ENCODE measurements at regions not wholly inside any gene's neighbourhood (a gene's known extent, or its start where the extent isn't known, plus 50 kb on each side); places are given as distances from the start of the nearest gene placed in this dataset.
"Not testable (repeated sequence)": the region's sequence is repeated elsewhere in the genome, so short reads cannot be mapped to it uniquely, and the experiment has no call there.

DNA sequence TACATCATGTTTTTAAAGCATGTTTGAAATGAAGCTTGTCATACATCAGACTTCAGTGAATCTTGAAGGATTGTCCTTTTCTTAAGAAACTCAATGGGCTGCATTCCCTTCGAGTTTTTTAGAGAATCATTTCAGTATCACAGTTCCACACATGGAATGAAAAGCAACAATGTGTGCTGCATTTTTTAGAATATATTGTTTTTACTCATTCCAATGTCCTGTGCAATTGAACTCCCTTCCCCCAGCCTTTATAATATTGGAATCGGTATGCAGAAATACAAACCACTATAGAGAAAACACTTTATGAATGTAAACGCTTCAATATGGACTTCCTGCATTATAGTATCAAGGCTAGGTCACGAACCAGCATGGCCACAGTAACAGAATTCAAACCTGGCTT, 634.4 kb downstream of the GATA3 start:
- no peaks in the 10 kb centered on the region for H3K36me3 ChIP-seq
- no peaks in the 10 kb centered on the region for H3K9me3 ChIP-seq
- H3K27me3 ChIP-seq (ENCODE audit: low read depth) = no peaks in the 10 kb centered on the region
- TF ChIP-seq, protein P1, sequence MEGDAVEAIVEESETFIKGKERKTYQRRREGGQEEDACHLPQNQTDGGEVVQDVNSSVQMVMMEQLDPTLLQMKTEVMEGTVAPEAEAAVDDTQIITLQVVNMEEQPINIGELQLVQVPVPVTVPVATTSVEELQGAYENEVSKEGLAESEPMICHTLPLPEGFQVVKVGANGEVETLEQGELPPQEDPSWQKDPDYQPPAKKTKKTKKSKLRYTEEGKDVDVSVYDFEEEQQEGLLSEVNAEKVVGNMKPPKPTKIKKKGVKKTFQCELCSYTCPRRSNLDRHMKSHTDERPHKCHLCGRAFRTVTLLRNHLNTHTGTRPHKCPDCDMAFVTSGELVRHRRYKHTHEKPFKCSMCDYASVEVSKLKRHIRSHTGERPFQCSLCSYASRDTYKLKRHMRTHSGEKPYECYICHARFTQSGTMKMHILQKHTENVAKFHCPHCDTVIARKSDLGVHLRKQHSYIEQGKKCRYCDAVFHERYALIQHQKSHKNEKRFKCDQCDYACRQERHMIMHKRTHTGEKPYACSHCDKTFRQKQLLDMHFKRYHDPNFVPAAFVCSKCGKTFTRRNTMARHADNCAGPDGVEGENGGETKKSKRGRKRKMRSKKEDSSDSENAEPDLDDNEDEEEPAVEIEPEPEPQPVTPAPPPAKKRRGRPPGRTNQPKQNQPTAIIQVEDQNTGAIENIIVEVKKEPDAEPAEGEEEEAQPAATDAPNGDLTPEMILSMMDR (IDR thresholded peaks at IDR 0.05) = no peak
- H3K27ac ChIP-seq = no peak overlapping the region
- no peaks in the 10 kb centered on the region for H3K4me1 ChIP-seq
- DNase-seq (no peak), ATAC-seq (no peak)
- intact Hi-C loops (cut with DNase I) = no loop called here
- no peak overlapping the region for H3K4me3 ChIP-seq

DNA sequence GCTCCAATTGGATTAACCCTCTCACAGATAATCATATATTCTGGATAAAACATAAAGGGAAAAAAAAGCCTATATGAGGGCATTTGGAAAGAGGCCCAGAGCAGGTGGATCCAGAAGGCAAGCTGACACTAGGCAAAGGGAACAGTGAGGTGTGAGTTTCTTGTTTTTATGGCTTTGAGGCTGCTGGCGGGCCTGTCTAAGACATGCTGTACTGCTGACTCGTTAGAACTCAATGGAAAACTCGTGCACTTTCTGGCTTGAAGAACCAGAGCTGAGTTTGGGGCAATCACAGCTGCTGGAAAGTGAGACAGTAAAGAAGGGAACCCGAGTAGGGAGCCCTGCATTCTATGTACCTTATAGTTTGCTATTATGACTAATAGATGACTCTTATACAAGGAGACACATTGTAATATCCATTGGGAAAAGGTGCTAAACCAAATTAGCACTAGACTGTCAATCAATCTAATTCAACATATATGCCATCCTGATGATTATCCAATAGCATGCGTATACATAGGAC, 637.1 kb downstream of the GATA3 start:
- ATAC-seq = no peak
- H3K9me3 ChIP-seq = no peaks in the 10 kb centered on the region
- intact Hi-C loops (cut with DNase I) = no loop called here

DNA sequence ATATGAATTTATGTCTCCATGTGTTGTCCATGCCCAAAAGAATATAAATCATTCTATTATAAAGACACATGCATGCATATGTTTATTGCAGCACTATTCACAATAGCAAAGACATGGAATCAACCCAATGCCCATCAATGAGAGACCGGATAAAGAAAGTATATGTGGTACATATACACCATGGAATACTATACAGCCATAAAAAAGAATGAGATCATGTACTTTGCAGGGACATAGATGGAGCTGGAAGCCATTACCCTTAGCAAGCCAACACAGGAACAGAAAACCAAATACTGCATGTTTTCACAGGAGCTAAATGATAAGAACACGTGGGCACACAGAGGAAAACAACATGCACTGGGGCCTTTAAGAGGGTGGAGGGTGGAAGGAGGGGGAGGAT, 639.1 kb downstream of the GATA3 start:
- H3K4me3 ChIP-seq; H3K27ac ChIP-seq; H3K36me3 ChIP-seq; H3K9me3 ChIP-seq; H3K4me1 ChIP-seq; H3K27me3 ChIP-seq (ENCODE audit: low read depth); DNase-seq; intact Hi-C loops (cut with DNase I); ATAC-seq: not testable (repeated sequence)

More for the DNA sequence above, 637.1 kb downstream of the GATA3 start:
- H3K27ac ChIP-seq = no peak overlapping the region
- no peaks in the 10 kb centered on the region for H3K36me3 ChIP-seq
- H3K4me1 ChIP-seq = no peaks in the 10 kb centered on the region
- TF ChIP-seq, protein P1 (IDR thresholded peaks at IDR 0.05) = no peak
- no peak overlapping the region for H3K4me3 ChIP-seq
- no peaks in the 10 kb centered on the region for H3K27me3 ChIP-seq (ENCODE audit: low read depth)
- DNase-seq = no peak

DNA sequence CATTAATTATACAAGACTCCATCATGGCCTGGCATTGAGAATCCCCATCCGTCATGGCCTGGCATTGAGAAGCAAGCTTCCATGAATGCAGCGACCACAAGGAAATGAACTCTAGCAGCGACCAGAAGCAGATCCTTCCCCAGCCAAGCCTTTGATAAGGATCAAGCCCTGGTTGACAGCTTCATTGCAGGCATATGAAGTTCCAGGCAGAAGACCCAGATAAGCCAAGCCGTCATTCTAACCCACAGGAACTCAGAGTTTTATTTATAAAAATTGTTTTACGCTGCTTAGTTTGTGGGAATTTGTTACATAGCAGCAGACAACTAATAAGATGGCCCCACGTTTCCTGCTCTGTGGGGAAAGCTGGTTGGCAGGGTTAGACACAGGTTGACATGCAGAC, 642.3 kb downstream of the GATA3 start:
- Histone ChIP-seq H3K36me3 (no peaks in the 10 kb centered on the region), H3K27ac (no peak overlapping the region), H3K4me1 (no peaks in the 10 kb centered on the region), H3K9me3 (no peaks in the 10 kb centered on the region), H3K27me3 (ENCODE audit: low read depth) (no peaks in the 10 kb centered on the region), H3K4me3 (no peak overlapping the region)
- TF ChIP-seq, protein P1 (IDR thresholded peaks at IDR 0.05) = no peak
- intact Hi-C loops (cut with DNase I) = no loop called here
- DNase-seq = no peak
- ATAC-seq = no peak

DNA sequence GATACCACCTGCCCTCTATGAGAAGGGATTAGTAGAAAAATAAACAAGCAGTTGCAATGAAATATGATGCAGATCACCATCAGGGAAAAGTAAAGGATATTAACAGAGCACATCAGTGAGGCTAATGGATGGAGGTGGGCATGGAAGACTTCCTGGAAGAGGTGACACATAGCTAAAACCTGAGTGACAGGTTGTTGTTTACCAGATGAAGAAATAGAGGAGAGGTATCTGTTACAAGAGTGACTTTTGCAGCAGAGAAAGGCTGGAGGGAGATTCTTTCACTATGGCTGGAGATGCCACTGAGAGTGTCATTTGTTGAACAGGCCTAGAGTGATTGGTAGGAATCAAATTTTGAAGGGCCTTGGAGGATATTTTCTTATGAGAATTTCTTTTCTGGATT, 646.2 kb downstream of the GATA3 start:
- intact Hi-C loops (cut with DNase I) = no loop called here
- TF ChIP-seq, protein P1 (IDR thresholded peaks at IDR 0.05) = no peak
- Histone ChIP-seq H3K9me3 (no peaks in the 10 kb centered on the region), H3K27me3 (ENCODE audit: low read depth) (no peaks in the 10 kb centered on the region), H3K4me3 (no peak overlapping the region), H3K27ac (no peak overlapping the region), H3K36me3 (no peaks in the 10 kb centered on the region), H3K4me1 (no peaks in the 10 kb centered on the region)
- DNase-seq (no peak), ATAC-seq (no peak)

DNA sequence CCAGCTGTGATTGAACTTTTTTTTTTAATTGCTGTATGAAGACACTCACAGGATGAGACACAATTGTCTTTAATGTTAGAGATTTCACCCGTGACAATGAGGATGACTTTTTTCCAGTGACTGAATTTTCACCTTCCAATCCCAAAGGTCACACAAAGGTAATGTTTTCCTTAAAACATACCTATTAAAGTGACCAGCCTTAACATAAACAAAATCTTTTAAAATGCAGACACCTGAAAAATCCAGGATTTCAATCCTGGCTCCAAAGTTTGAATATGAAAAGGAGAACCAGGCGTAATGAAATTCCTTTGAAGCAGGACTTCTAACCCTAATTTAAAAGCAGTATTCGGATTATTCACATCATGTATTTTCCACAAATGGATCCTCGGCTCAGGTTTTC, 647.7 kb downstream of the GATA3 start:
- TF ChIP-seq, protein P1 (IDR thresholded peaks at IDR 0.05) = no peak
- ATAC-seq (no peak), DNase-seq (no peak)
- Histone ChIP-seq H3K9me3 (no peaks in the 10 kb centered on the region), H3K27ac (no peak overlapping the region), H3K4me3 (no peak overlapping the region), H3K27me3 (ENCODE audit: low read depth) (no peaks in the 10 kb centered on the region), H3K36me3 (no peaks in the 10 kb centered on the region), H3K4me1 (no peaks in the 10 kb centered on the region)
- intact Hi-C loops (cut with DNase I) = no loop called here
